GM23338 (cell line): ENCODE measurements at regions not wholly inside any gene's neighbourhood (a gene's known extent, or its start where the extent isn't known, plus 50 kb on each side); places are given as distances from the start of the nearest gene placed in this dataset.

Source experiments
- CREB1 ChIP-seq: fragments of 250-450 bp; sonication (Bioruptor Pico); IDR thresholded peaks from 2 replicates; pipeline ENCODE4 v1.5.0; 2020; ENCODE audit warnings: low read depth, mild to moderate bottlenecking, moderate library complexity
- EZH2 ChIP-seq: fragments of 200-600 bp; sonication (generic); IDR thresholded peaks from one replicate; pipeline ENCODE4 v1.8.0; 2017; ENCODE audit warnings: antibody characterized with exemption, mild to moderate bottlenecking, low read depth; ENCODE audit not compliant: unreplicated experiment
- POLR2AphosphoS5 ChIP-seq: IDR thresholded peaks from 2 replicates; pipeline ENCODE4 v1.6.1; 2016; ENCODE audit warnings: antibody characterized with exemption, low read depth
- TF ChIP-seq, protein P1 (sequence below), 2 experiments: fragments of 200-600 bp in 1 of 2; sonication (generic) in 1 of 2; conservative IDR thresholded peaks; 2 replicates each; pipeline versions ENCODE4 v1.5.1 to v1.6.1; 2016 to 2017; ENCODE audit warnings: antibody characterized with exemption in 2 of 2, low read depth in 2 of 2, mild to moderate bottlenecking in 2 of 2, moderate library complexity in 1 of 2

GRCh38 chr5:10828241-10828640, 67.2 kb upstream of the DAP start:
- TF ChIP-seq, protein P1, sequence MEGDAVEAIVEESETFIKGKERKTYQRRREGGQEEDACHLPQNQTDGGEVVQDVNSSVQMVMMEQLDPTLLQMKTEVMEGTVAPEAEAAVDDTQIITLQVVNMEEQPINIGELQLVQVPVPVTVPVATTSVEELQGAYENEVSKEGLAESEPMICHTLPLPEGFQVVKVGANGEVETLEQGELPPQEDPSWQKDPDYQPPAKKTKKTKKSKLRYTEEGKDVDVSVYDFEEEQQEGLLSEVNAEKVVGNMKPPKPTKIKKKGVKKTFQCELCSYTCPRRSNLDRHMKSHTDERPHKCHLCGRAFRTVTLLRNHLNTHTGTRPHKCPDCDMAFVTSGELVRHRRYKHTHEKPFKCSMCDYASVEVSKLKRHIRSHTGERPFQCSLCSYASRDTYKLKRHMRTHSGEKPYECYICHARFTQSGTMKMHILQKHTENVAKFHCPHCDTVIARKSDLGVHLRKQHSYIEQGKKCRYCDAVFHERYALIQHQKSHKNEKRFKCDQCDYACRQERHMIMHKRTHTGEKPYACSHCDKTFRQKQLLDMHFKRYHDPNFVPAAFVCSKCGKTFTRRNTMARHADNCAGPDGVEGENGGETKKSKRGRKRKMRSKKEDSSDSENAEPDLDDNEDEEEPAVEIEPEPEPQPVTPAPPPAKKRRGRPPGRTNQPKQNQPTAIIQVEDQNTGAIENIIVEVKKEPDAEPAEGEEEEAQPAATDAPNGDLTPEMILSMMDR (conservative IDR thresholded peaks at IDR 0.05; ENCODE audit: low read depth in 2 of 2), result no peak
- TF ChIP-seq CREB1 (CRISPR knock-in tag), result no peak
- no peak for TF ChIP-seq POLR2AphosphoS5
- no peak for TF ChIP-seq EZH2
